Esophagus squamous epithelium (tissue), 4 donors: ENCODE measurements at regions not wholly inside any gene's neighbourhood (a gene's known extent, or its start where the extent isn't known, plus 50 kb on each side); places are given as distances from the start of the nearest gene placed in this dataset.

Source experiments
- CTCF ChIP-seq, 6 experiments: fragments of 450-650 bp in 4 of 6; fragments of 200-600 bp in 2 of 6; sonication (generic) in 2 of 6; IDR thresholded peaks; one replicate each; pipeline ENCODE4 v1.5.1; 2016 to 2019; ENCODE audit warnings: antibody characterized with exemption in 6 of 6, mild to moderate bottlenecking in 4 of 6, moderate library complexity in 4 of 6
- POLR2A ChIP-seq, 4 donors: fragments of 450-650 bp; IDR thresholded peaks; one replicate each; pipeline ENCODE4 v1.6.1; 2017; ENCODE audit warnings: antibody characterized with exemption in 4 of 4, mild to moderate bottlenecking in 4 of 4, moderate library complexity in 3 of 4

- TF ChIP-seq CTCF (IDR thresholded peaks at IDR 0.05): no peak
- no peak for TF ChIP-seq POLR2A (IDR thresholded peaks at IDR 0.05)
Measured at GRCh38 chr9:129514497-129514867, 106.4 kb downstream of the C9orf50 start.
